H1 (cell line): ENCODE measurements at regions not wholly inside any gene's neighbourhood (a gene's known extent, or its start where the extent isn't known, plus 50 kb on each side); places are given as distances from the start of the nearest gene placed in this dataset.

ENCODE experiments used
- ASH2L ChIP-seq: fragments of 200-600, 300-600 bp; sonication (generic); IDR thresholded peaks from one replicate; pipeline ENCODE4 v1.7.1; 2017; ENCODE audit warnings: low read length
- CEBPB ChIP-seq: IDR thresholded peaks from 2 replicates; pipeline ENCODE4 v1.6.1; 2012; ENCODE audit warnings: low read depth, low read length
- CREB1 ChIP-seq: IDR thresholded peaks from 2 replicates; pipeline ENCODE4 v1.6.1; 2012; ENCODE audit warnings: inconsistent platforms
- HDAC2 ChIP-seq, 2 experiments: fragments of 300-600 bp in 1 of 2; sonication (generic) in 1 of 2; IDR thresholded peaks; 2 replicates each; pipeline ENCODE4 v1.6.1; 2011 to 2012; ENCODE audit warnings: low read depth in 2 of 2, low read length in 2 of 2, mild to moderate bottlenecking in 2 of 2, moderate library complexity in 2 of 2, borderline replicate concordance in 1 of 2, inconsistent platforms in 1 of 2
- POLR2A ChIP-seq, 2 experiments: IDR thresholded peaks; 1 replicate in 1 of 2; 2 replicates in 1 of 2; pipeline ENCODE4 v1.6.1; 2011; ENCODE audit warnings: low read depth in 2 of 2, low read length in 2 of 2, mild to moderate bottlenecking in 2 of 2; ENCODE audit errors: control extremely low read depth in 1 of 2
- POLR2AphosphoS5 ChIP-seq: IDR thresholded peaks from 2 replicates; pipeline ENCODE4 v1.6.1; 2011; ENCODE audit warnings: low read depth, low read length
- RFX5 ChIP-seq: IDR thresholded peaks from 2 replicates; pipeline ENCODE4 v1.6.1; 2011; ENCODE audit warnings: low read depth, low read length, improper control_type of control experiment, borderline replicate concordance
- TEAD4 ChIP-seq: IDR thresholded peaks from 2 replicates; pipeline ENCODE4 v1.6.1; 2012; ENCODE audit warnings: low read depth, low read length, inconsistent platforms, mixed read lengths
- YY1 ChIP-seq: IDR thresholded peaks from 2 replicates; pipeline ENCODE4 v1.6.1; 2011; ENCODE audit warnings: low read depth, mild to moderate bottlenecking, low read length
- TF ChIP-seq, protein P1 (sequence below), 3 experiments: IDR thresholded peaks; 1 replicate in 2 of 3; 2 replicates in 1 of 3; pipeline versions ENCODE4 v1.5.1 to v1.6.1; 2011; ENCODE audit warnings: low read length in 3 of 3, mild to moderate bottlenecking in 3 of 3, inconsistent platforms in 2 of 3, low read depth in 1 of 3, moderate library complexity in 1 of 3; ENCODE audit not compliant: insufficient read depth in 1 of 3; ENCODE audit errors: control extremely low read depth in 1 of 3
- TF ChIP-seq, protein P2 (sequence below): IDR thresholded peaks from 2 replicates; pipeline ENCODE4 v1.6.1; 2011; ENCODE audit warnings: low read depth, mild to moderate bottlenecking, low read length; ENCODE audit not compliant: insufficient read depth

DNA sequence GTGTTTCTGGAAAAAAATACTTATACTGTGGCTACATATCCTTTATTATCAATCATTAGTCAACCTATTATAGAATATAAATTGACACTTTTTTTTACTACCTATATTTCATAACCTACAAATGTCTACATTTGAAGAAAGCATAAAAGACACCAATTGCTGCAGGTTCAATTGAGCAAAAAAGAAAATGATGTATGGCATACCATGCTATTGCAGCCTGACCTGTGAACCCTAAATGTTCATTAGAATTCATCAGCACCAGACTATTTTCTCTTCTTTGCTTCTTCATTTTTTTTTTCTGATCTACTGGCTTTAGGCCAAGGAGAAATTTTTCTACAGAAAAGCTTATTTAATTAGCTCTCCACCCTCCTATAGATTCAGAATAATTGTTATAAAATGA, 1628.2 kb upstream of the IGFBP7 start:
- TF ChIP-seq, protein P1, sequence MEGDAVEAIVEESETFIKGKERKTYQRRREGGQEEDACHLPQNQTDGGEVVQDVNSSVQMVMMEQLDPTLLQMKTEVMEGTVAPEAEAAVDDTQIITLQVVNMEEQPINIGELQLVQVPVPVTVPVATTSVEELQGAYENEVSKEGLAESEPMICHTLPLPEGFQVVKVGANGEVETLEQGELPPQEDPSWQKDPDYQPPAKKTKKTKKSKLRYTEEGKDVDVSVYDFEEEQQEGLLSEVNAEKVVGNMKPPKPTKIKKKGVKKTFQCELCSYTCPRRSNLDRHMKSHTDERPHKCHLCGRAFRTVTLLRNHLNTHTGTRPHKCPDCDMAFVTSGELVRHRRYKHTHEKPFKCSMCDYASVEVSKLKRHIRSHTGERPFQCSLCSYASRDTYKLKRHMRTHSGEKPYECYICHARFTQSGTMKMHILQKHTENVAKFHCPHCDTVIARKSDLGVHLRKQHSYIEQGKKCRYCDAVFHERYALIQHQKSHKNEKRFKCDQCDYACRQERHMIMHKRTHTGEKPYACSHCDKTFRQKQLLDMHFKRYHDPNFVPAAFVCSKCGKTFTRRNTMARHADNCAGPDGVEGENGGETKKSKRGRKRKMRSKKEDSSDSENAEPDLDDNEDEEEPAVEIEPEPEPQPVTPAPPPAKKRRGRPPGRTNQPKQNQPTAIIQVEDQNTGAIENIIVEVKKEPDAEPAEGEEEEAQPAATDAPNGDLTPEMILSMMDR (IDR thresholded peaks at IDR 0.05; ENCODE audit: control extremely low read depth in 1 of 3, insufficient read depth in 1 of 3, low read depth in 1 of 3, low read length in 3 of 3), result no peak
- TF ChIP-seq POLR2A (IDR thresholded peaks at IDR 0.05; ENCODE audit: control extremely low read depth in 1 of 2, low read depth in 2 of 2, low read length in 2 of 2) (no peak), YY1 (no peak), CREB1 (no peak), RFX5 (no peak), CEBPB (no peak), POLR2AphosphoS5 (no peak), ASH2L (no peak), HDAC2 (IDR thresholded peaks at IDR 0.05; ENCODE audit: borderline replicate concordance in 1 of 2, low read depth in 2 of 2, low read length in 2 of 2) (no peak), TEAD4 (no peak)
- TF ChIP-seq, protein P2, sequence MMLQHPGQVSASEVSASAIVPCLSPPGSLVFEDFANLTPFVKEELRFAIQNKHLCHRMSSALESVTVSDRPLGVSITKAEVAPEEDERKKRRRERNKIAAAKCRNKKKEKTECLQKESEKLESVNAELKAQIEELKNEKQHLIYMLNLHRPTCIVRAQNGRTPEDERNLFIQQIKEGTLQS, result no peak
